Esophagus muscularis mucosa (tissue), 4 donors: ENCODE measurements at regions not wholly inside any gene's neighbourhood (a gene's known extent, or its start where the extent isn't known, plus 50 kb on each side); places are given as distances from the start of the nearest gene placed in this dataset.

Source experiments
- DNase-seq: peaks from one replicate; pipeline ENCODE4 v3.0.0-alpha.2; 2017; ENCODE audit errors: extremely low spot score
- H3K27ac ChIP-seq, 4 donors: fragments of 200-600 bp; sonication (generic); replicated peaks in 1 of 4; 1 replicate in 3 of 4; 2 replicates in 1 of 4; pipeline ENCODE4 v1.5.1; 2016 to 2019; ENCODE audit warnings: mild to moderate bottlenecking in 1 of 4
- H3K27me3 ChIP-seq, 4 donors: fragments of 200-600 bp; sonication (generic); one replicate each; pipeline versions ENCODE4 v1.5.1 to v1.6.0; 2016 to 2019
- H3K36me3 ChIP-seq, 4 donors: fragments of 200-600 bp; sonication (generic); one replicate each; pipeline ENCODE4 v1.5.1; 2016 to 2019
- H3K4me1 ChIP-seq, 4 donors: fragments of 200-600 bp; sonication (generic); one replicate each; pipeline ENCODE4 v1.5.1; 2016 to 2019
- H3K4me3 ChIP-seq, 4 donors: fragments of 200-600 bp; sonication (generic); 1 replicate in 2 of 4; 2 replicates in 2 of 4; pipeline ENCODE4 v1.5.1; 2016 to 2019; ENCODE audit warnings: mild to moderate bottlenecking in 4 of 4, moderate library complexity in 1 of 4
- H3K9me3 ChIP-seq, 4 donors: fragments of 200-600 bp; sonication (generic); 1 replicate in 3 of 4; 2 replicates in 1 of 4; pipeline ENCODE4 v1.5.1; 2016 to 2019
- EP300 ChIP-seq: sonication (generic); formaldehyde crosslinking; IDR thresholded peaks from one replicate; pipeline ENCODE4 v1.6.1; 2017; ENCODE audit warnings: antibody characterized with exemption
- POLR2A ChIP-seq: fragments of 450-650 bp; IDR thresholded peaks from one replicate; pipeline ENCODE4 v1.6.1; 2017; ENCODE audit warnings: antibody characterized with exemption, moderate library complexity, mild to moderate bottlenecking, low read depth
- POLR2AphosphoS5 ChIP-seq, 2 donors: sonication (generic); formaldehyde crosslinking; IDR thresholded peaks; one replicate each; pipeline ENCODE4 v1.6.1; 2017; ENCODE audit warnings: antibody characterized with exemption in 2 of 2
- WGBS: methylation state at CpG from one replicate; pipeline ENCODE4 v1.1.5; 2018; 5-methylcytosine and 5-hydroxymethylcytosine counted together
- intact Hi-C: fragments of 100-400 bp; cut with DNase I; formaldehyde crosslinking; loops from one replicate; pipeline ENCODE4 v1.15.1; 2023
- TF ChIP-seq, protein P1 (sequence below), 3 experiments: fragments of 200-600 bp in 2 of 3; fragments of 450-650 bp in 1 of 3; sonication (generic) in 2 of 3; IDR thresholded peaks; one replicate each; pipeline ENCODE4 v1.5.1; 2017 to 2019; ENCODE audit warnings: antibody characterized with exemption in 3 of 3, mild to moderate bottlenecking in 2 of 3, moderate library complexity in 1 of 3

GRCh38 chr19:30865511-30865910 is 483.7 kb downstream of the TSHZ3 start:
- Histone ChIP-seq H3K27ac (no peak overlapping the region), H3K36me3 (no peaks in the 10 kb centered on the region), H3K9me3 (peaks cover 0 to 7% (median 0%) of the 10 kb centered on the region in 4 donors), H3K4me3 (no peak overlapping the region), H3K27me3 (no peaks in the 10 kb centered on the region), H3K4me1 (no peaks in the 10 kb centered on the region)
- no peak for DNase-seq
- 40% methylated on average over 6 of the region's 6 CpGs for WGBS
- intact Hi-C loops, result no loop called here
- TF ChIP-seq EP300 (no peak), POLR2A (no peak), POLR2AphosphoS5 (IDR thresholded peaks at IDR 0.05) (no peak)
- TF ChIP-seq, protein P1, sequence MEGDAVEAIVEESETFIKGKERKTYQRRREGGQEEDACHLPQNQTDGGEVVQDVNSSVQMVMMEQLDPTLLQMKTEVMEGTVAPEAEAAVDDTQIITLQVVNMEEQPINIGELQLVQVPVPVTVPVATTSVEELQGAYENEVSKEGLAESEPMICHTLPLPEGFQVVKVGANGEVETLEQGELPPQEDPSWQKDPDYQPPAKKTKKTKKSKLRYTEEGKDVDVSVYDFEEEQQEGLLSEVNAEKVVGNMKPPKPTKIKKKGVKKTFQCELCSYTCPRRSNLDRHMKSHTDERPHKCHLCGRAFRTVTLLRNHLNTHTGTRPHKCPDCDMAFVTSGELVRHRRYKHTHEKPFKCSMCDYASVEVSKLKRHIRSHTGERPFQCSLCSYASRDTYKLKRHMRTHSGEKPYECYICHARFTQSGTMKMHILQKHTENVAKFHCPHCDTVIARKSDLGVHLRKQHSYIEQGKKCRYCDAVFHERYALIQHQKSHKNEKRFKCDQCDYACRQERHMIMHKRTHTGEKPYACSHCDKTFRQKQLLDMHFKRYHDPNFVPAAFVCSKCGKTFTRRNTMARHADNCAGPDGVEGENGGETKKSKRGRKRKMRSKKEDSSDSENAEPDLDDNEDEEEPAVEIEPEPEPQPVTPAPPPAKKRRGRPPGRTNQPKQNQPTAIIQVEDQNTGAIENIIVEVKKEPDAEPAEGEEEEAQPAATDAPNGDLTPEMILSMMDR (IDR thresholded peaks at IDR 0.05), result no peak

GRCh38 chr19:30864391-30865215 is 484.6 kb downstream of the TSHZ3 start:
- Histone ChIP-seq H3K4me3 (no peak overlapping the region), H3K27me3 (no peaks in the 10 kb centered on the region), H3K27ac (no peak overlapping the region), H3K9me3 (peaks cover 0 to 9% (median 0%) of the 10 kb centered on the region in 4 donors), H3K4me1 (no peaks in the 10 kb centered on the region), H3K36me3 (no peaks in the 10 kb centered on the region)
- WGBS, result 76% methylated on average over 7 of the region's 13 CpGs
- DNase-seq, result no peak
- intact Hi-C loops, result no loop called here
- TF ChIP-seq POLR2AphosphoS5 (IDR thresholded peaks at IDR 0.05) (no peak), EP300 (no peak)

DNA sequence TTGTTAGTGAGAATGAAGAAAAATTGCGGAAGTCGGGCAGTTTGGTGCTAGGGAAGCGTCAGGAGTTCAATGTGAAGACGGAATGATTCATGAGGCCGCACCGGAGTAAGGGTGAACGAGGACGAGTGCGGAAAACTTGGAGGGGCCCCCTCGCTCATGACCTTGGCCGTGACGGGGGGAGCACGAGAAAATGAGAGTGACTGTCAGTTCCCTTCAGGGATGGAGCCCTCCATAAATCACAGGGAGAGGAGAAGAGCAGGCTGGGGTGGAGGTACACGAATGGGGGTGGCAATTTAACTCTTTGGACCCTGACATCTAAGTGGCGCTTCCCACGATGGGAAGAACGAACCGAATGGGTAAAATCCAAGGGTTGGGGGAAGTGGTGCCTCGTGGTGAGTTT is 486.4 kb downstream of the TSHZ3 start:
- Histone ChIP-seq H3K4me3 (no peak overlapping the region), H3K27me3 (no peaks in the 10 kb centered on the region), H3K9me3 (peaks cover 0 to 9% (median 0%) of the 10 kb centered on the region in 4 donors), H3K4me1 (no peaks in the 10 kb centered on the region), H3K36me3 (no peaks in the 10 kb centered on the region), H3K27ac (no peak overlapping the region)
- 79% methylated on average over 19 of the region's 19 CpGs for WGBS
- no peak for TF ChIP-seq EP300
- TF ChIP-seq POLR2A, result no peak
- no peak for TF ChIP-seq POLR2AphosphoS5 (IDR thresholded peaks at IDR 0.05)
- TF ChIP-seq, protein P1 (IDR thresholded peaks at IDR 0.05), result no peak
- intact Hi-C loops, result no loop called here
- DNase-seq, result no peak

DNA sequence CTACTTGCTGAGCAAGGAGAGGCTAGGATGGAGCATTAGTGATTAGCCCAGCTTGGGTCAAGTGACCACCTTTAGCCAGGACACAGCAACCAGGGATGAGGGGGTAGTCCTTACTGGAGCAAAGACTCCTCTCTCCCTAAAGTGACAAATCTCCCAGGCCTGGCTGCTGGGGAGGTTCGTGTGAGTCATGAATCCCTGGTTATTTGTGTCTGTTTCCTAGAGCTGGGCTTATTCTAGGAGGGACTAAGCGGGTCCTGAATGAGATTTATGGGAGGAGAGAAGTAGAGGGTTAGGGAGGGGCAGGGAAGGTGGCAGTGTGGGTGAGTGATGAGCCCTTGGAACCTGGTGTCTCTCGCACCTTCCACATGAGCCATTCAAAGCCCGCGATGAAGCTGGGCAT is 487.3 kb downstream of the TSHZ3 start:
- TF ChIP-seq POLR2A (no peak), EP300 (no peak), POLR2AphosphoS5 (IDR thresholded peaks at IDR 0.05) (no peak)
- TF ChIP-seq, protein P1 (IDR thresholded peaks at IDR 0.05), result no peak
- WGBS, result 87% methylated on average over 2 of the region's 5 CpGs
- Histone ChIP-seq H3K4me1 (no peaks in the 10 kb centered on the region), H3K36me3 (no peaks in the 10 kb centered on the region), H3K27me3 (no peaks in the 10 kb centered on the region), H3K9me3 (peaks cover 0 to 6% (median 0%) of the 10 kb centered on the region in 4 donors), H3K27ac (no peak overlapping the region), H3K4me3 (no peak overlapping the region)
- intact Hi-C loops, result no loop called here
- no peak for DNase-seq

DNA sequence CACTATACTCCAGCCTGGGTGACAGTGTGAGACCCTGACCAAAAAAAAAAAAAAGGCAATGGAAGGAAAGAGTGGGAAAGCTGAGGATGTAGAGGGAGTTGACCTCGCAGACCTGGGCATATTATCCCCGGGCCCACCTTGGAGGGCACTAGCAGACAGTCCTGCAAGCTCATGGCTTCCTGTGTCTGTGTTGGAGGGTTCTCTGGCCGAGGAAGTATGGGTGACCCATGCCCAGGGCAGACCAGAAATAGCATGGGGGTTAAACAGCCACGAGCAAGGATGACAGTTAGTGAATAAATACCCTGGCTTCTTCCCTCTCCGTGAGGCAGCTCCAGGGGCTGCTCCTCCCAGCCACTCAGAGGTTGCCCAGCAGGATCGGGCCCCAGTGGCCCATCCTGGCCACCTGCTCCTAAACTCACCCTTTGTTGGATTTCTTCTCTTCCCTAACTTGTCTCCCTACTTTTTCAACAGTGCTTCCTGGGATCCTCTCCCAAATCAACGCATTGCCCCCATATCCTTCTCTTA is 485.8 kb downstream of the ZNF536 start:
- Histone ChIP-seq H3K4me1 (no peaks in the 10 kb centered on the region), H3K27me3 (no peaks in the 10 kb centered on the region), H3K9me3 (peaks cover 0 to 4% (median 0%) of the 10 kb centered on the region in 4 donors), H3K27ac (no peak overlapping the region), H3K36me3 (no peaks in the 10 kb centered on the region), H3K4me3 (no peak overlapping the region)
- intact Hi-C loops, result no loop called here
- 80% methylated on average over 7 of the region's 7 CpGs for WGBS
- DNase-seq, result peak; percentile 45
- TF ChIP-seq, protein P1 (IDR thresholded peaks at IDR 0.05), result no peak
- TF ChIP-seq EP300 (no peak), POLR2AphosphoS5 (IDR thresholded peaks at IDR 0.05) (no peak), POLR2A (no peak)
